IPS-18a (cell line): ENCODE measurements at regions not wholly inside any gene's neighbourhood (a gene's known extent, or its start where the extent isn't known, plus 50 kb on each side); places are given as distances from the start of the nearest gene placed in this dataset.
"Not testable (repeated sequence)": the region's sequence is repeated elsewhere in the genome, so short reads cannot be mapped to it uniquely, and the experiment has no call there.

ENCODE experiments used
- H3K27ac ChIP-seq: one replicate; pipeline ENCODE4 v1.5.1; 2013; ENCODE audit warnings: low read length
- H3K27me3 ChIP-seq: one replicate; pipeline ENCODE4 v1.6.1; 2013; ENCODE audit warnings: mild to moderate bottlenecking, low read length; ENCODE audit not compliant: control insufficient read depth, insufficient read depth
- H3K36me3 ChIP-seq: one replicate; pipeline ENCODE4 v1.6.1; 2013; ENCODE audit warnings: low read depth, low read length; ENCODE audit not compliant: control insufficient read depth
- H3K4me1 ChIP-seq: one replicate; pipeline ENCODE4 v1.6.1; 2013; ENCODE audit warnings: low read depth, low read length; ENCODE audit not compliant: control insufficient read depth
- H3K4me3 ChIP-seq: one replicate; pipeline ENCODE4 v1.5.1; 2013; ENCODE audit warnings: low read length
- H3K9ac ChIP-seq: one replicate; pipeline ENCODE4 v1.6.1; 2013; ENCODE audit warnings: mild to moderate bottlenecking, low read length, moderate library complexity
- H3K9me3 ChIP-seq: one replicate; pipeline ENCODE4 v1.6.1; 2013; ENCODE audit warnings: low read depth, low read length; ENCODE audit not compliant: control insufficient read depth

DNA sequence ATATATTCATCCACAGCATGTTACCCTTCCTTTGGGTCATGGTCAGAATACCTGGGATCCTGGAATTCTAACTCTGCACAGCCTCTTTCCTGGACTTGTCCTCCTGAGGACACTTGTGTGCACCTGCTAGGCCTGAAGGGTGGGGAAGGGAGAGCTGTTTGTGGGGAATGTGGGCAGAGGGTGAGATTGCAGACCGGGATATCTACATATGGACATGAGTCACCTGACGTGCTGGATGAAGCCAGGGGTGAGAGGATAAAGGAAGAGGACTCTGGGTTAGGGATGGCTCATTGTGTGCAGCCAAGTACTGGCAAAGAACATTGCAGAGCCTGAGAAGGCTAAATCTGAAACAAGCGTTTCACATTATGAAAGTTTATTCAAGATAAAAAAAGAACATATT, 241.4 kb upstream of the RPS23 start:
- H3K4me3 ChIP-seq = no peak overlapping the region
- H3K9me3 ChIP-seq = no peaks in the 10 kb centered on the region
- H3K27me3 ChIP-seq = no peaks in the 10 kb centered on the region
- peaks cover 13% of the 10 kb centered on the region for H3K4me1 ChIP-seq
- H3K27ac ChIP-seq = no peak overlapping the region
- no peak overlapping the region for H3K9ac ChIP-seq
- no peaks in the 10 kb centered on the region for H3K36me3 ChIP-seq

DNA sequence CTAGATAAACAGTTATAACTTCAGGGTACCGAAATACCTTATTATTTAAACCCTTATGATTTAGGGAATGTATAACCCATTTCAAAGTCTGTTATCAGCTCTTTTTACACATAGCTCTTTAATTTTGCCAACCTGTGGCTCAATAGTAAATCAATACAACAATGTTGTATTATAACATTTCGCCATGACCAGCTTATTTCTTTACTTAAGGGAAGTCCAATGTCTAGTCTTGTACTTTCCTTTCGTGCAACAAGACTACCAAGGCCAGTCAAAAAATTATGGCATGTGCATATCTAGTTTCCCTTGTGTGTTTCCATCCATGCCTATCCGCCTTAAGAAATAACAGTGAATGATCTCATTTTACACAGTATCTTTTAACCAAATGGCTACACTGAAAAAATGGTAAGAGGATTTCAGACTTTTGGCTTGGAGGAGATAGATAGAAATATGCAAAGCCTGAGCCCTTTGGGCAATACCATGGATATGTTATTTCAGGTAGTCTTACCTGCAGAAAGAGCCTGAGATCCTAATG, 239.5 kb upstream of the RPS23 start:
- Histone ChIP-seq H3K27me3 (no peaks in the 10 kb centered on the region), H3K4me3 (no peak overlapping the region), H3K9me3 (no peaks in the 10 kb centered on the region), H3K36me3 (no peaks in the 10 kb centered on the region), H3K4me1 (no peaks in the 10 kb centered on the region), H3K27ac (no peak overlapping the region), H3K9ac (no peak overlapping the region)

GRCh38 chr5:82513738-82514137, 235.6 kb upstream of the RPS23 start:
- no peaks in the 10 kb centered on the region for H3K9me3 ChIP-seq
- no peak overlapping the region for H3K27ac ChIP-seq
- no peaks in the 10 kb centered on the region for H3K27me3 ChIP-seq
- no peak overlapping the region for H3K4me3 ChIP-seq
- H3K4me1 ChIP-seq = peaks cover 11% of the 10 kb centered on the region
- no peaks in the 10 kb centered on the region for H3K36me3 ChIP-seq
- no peak overlapping the region for H3K9ac ChIP-seq

DNA sequence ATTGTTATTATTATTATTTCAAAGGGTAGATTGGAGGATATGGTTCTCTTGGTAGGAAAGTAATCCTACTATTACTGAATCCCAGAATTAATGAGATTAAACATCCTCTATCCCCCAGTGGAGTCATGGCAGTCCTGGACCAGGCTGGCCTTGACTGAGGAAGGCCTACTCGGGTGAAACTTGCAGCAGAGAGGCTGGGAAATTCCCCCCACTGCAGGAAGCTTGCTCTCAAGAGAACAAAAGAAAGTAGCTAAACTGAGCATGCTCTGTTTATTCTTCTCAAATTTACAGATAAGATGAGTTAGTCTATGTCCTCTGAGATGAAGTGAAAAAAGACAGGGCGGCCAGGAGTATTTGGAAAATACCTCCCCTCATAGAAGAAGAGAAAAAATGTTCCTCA, 233.9 kb upstream of the RPS23 start:
- no peak overlapping the region for H3K27ac ChIP-seq
- no peak overlapping the region for H3K4me3 ChIP-seq
- no peaks in the 10 kb centered on the region for H3K36me3 ChIP-seq
- peaks cover 11% of the 10 kb centered on the region for H3K4me1 ChIP-seq
- H3K9me3 ChIP-seq = no peaks in the 10 kb centered on the region
- no peak overlapping the region for H3K9ac ChIP-seq
- H3K27me3 ChIP-seq = no peaks in the 10 kb centered on the region

- Histone ChIP-seq H3K36me3 (no peaks in the 10 kb centered on the region), H3K27ac (no peak overlapping the region), H3K27me3 (no peaks in the 10 kb centered on the region), H3K9me3 (no peaks in the 10 kb centered on the region), H3K4me1 (peaks cover 11% of the 10 kb centered on the region), H3K9ac (no peak overlapping the region), H3K4me3 (no peak overlapping the region)
These were observed 233.0 kb upstream of the RPS23 start for GRCh38 chr5:82511134-82511533.

GRCh38 chr5:82509762-82510161, 231.6 kb upstream of the RPS23 start:
- no peaks in the 10 kb centered on the region for H3K9me3 ChIP-seq
- H3K9ac ChIP-seq = no peak overlapping the region
- no peaks in the 10 kb centered on the region for H3K36me3 ChIP-seq
- H3K27ac ChIP-seq = no peak overlapping the region
- H3K4me3 ChIP-seq = no peak overlapping the region
- H3K27me3 ChIP-seq = no peaks in the 10 kb centered on the region
- peaks cover 11% of the 10 kb centered on the region for H3K4me1 ChIP-seq

DNA sequence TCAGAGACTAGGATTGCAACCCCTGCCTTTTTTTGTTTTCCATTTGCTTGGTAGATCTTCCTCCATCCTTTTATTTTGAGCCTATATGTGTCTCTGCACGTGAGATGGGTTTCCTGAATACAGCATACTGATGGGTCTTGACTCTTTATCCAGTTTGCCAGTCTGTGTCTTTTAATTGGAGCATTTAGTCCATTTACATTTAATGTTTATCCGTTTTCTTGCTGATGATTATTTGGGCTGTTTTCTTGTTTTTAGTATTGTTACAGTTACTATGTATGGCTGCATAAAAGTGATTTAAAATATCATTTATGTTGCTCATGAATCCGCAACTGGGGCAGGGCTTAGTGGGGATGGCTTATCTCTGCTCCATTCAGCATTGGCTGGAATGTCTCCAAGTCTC, 228.2 kb upstream of the RPS23 start:
- H3K9ac ChIP-seq, H3K4me3 ChIP-seq, H3K4me1 ChIP-seq, H3K27me3 ChIP-seq, H3K36me3 ChIP-seq, H3K27ac ChIP-seq, H3K9me3 ChIP-seq: not testable (repeated sequence)

- Histone ChIP-seq H3K9ac (no peak overlapping the region), H3K27ac (no peak overlapping the region), H3K4me3 (no peak overlapping the region), H3K27me3 (no peaks in the 10 kb centered on the region), H3K4me1 (no peaks in the 10 kb centered on the region), H3K36me3 (no peaks in the 10 kb centered on the region), H3K9me3 (no peaks in the 10 kb centered on the region)
These were observed 221.6 kb upstream of the RPS23 start for GRCh38 chr5:82499725-82500244.

GRCh38 chr5:82497242-82497641, 219.1 kb upstream of the RPS23 start:
- no peaks in the 10 kb centered on the region for H3K27me3 ChIP-seq
- H3K9ac ChIP-seq = no peak overlapping the region
- no peaks in the 10 kb centered on the region for H3K4me1 ChIP-seq
- H3K9me3 ChIP-seq = no peaks in the 10 kb centered on the region
- no peak overlapping the region for H3K4me3 ChIP-seq
- no peak overlapping the region for H3K27ac ChIP-seq
- H3K36me3 ChIP-seq = no peaks in the 10 kb centered on the region

GRCh38 chr5:82494942-82495341, 216.8 kb upstream of the RPS23 start:
- Histone ChIP-seq H3K4me3 (no peak overlapping the region), H3K9me3 (no peaks in the 10 kb centered on the region), H3K4me1 (no peaks in the 10 kb centered on the region), H3K27me3 (no peaks in the 10 kb centered on the region), H3K36me3 (no peaks in the 10 kb centered on the region), H3K9ac (no peak overlapping the region), H3K27ac (no peak overlapping the region)

DNA sequence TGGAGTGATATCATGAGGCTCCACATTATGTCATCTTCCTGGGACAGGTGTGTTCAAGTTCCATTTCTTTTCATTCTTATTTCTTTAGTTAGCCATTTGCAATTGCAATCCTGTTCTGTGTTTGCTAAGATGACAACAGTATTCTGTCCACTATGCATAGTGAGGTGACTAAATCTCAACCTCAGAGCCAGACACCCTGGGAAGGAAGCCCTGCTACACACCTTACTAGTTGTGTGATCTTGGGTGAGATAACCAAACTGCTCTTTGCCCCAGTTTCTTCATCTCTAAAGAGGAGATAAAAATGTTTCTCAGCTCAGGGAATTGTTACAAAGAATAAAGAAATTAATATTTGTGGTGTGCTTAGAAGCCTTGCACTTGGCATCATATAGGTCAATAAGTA, 215.1 kb upstream of the RPS23 start:
- Histone ChIP-seq H3K4me3 (no peak overlapping the region), H3K27ac (no peak overlapping the region), H3K9me3 (no peaks in the 10 kb centered on the region), H3K27me3 (no peaks in the 10 kb centered on the region), H3K4me1 (no peaks in the 10 kb centered on the region), H3K36me3 (no peaks in the 10 kb centered on the region), H3K9ac (no peak overlapping the region)

DNA sequence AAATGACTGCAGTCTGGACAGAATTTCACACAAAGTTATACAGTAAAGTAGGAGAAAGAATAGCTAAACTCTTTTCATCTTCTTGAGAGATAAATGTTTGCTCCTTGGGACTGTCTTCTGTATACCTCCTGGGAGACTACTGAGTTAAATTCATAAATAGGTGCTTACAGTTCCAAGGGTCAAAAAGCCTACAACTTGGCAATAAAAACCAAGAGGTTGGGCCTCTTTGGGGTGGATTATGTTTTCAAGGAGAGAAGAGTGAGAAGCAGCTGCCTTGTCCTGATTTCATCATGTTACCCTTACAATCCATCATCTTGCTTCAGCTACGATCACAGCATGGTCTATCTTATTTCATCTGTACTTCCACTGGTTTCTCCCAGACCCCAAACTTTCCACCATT, 213.2 kb upstream of the RPS23 start:
- no peak overlapping the region for H3K27ac ChIP-seq
- no peaks in the 10 kb centered on the region for H3K9me3 ChIP-seq
- no peaks in the 10 kb centered on the region for H3K27me3 ChIP-seq
- H3K36me3 ChIP-seq = no peaks in the 10 kb centered on the region
- H3K4me1 ChIP-seq = no peaks in the 10 kb centered on the region
- H3K9ac ChIP-seq = no peak overlapping the region
- no peak overlapping the region for H3K4me3 ChIP-seq
